Suprapubic skin (tissue), 4 donors: ENCODE measurements at regions not wholly inside any gene's neighbourhood (a gene's known extent, or its start where the extent isn't known, plus 50 kb on each side); places are given as distances from the start of the nearest gene placed in this dataset.

Source experiments
- CTCF ChIP-seq, 2 donors: fragments of 200-600 bp in 1 of 2; fragments of 450-650 bp in 1 of 2; sonication (generic) in 1 of 2; IDR thresholded peaks; one replicate each; pipeline ENCODE4 v1.5.1; 2016 to 2019; ENCODE audit warnings: antibody characterized with exemption in 2 of 2, mild to moderate bottlenecking in 1 of 2, moderate library complexity in 1 of 2
- POLR2A ChIP-seq, 2 donors: fragments of 450-650 bp; IDR thresholded peaks; one replicate each; pipeline ENCODE4 v1.6.1; 2017; ENCODE audit warnings: antibody characterized with exemption in 2 of 2, mild to moderate bottlenecking in 2 of 2, moderate library complexity in 2 of 2
- POLR2AphosphoS5 ChIP-seq, 3 donors: sonication (generic); formaldehyde crosslinking; IDR thresholded peaks; one replicate each; pipeline ENCODE4 v1.6.1; 2017; ENCODE audit warnings: antibody characterized with exemption in 3 of 3

- TF ChIP-seq CTCF (IDR thresholded peaks at IDR 0.05): no peak
- TF ChIP-seq POLR2A (IDR thresholded peaks at IDR 0.05): no peak
- no peak for TF ChIP-seq POLR2AphosphoS5 (IDR thresholded peaks at IDR 0.05)
These were observed 233.1 kb downstream of the TDRD15 start for GRCh38 chr2:21356857-21357255.
